HG02943 (cell line): ENCODE measurements at regions not wholly inside any gene's neighbourhood (a gene's known extent, or its start where the extent isn't known, plus 50 kb on each side); places are given as distances from the start of the nearest gene placed in this dataset.
"Not testable (repeated sequence)": the region's sequence is repeated elsewhere in the genome, so short reads cannot be mapped to it uniquely, and the experiment has no call there.

Experiments
- ATAC-seq: cut with Tn5 transposase; IDR thresholded peaks from one replicate; pipeline ENCODE4 v1.9.1; 2021; ENCODE audit warnings: mild to moderate bottlenecking, low read depth, moderate library complexity; ENCODE audit not compliant: unreplicated experiment

- ATAC-seq = no peak
Observed at GRCh38 chr4:101421386-101421785, 74.1 kb upstream of the PPP3CA start.

- ATAC-seq = no peak
Observed at GRCh38 chr4:101420661-101421060, 73.3 kb upstream of the PPP3CA start.

GRCh38 chr4:101419336-101420135 lies 72.2 kb upstream of the PPP3CA start:
- ATAC-seq = peak; percentile 75

- ATAC-seq = peak; percentile 7
Observed at GRCh38 chr4:101418466-101418865, 71.1 kb upstream of the PPP3CA start.

DNA sequence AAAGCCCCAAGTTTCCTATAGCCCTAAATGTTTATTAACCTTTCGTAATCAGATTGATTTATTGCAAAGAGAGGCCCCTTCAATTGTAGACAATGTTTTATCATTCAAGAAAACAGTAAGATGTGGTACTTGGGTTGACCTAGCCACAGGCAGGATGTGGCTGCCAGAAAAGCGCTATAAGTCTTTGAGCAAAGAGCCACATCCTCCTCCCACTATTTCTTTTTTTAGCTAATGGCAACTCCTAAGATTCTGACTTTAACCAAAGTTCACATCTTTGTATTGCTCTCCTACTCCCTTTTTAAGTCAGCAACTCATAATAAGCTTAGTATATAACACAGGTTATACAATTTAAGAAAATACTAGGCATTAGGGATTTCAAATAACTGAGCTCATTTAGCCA lies 70.7 kb upstream of the PPP3CA start:
- peak; percentile 63 for ATAC-seq

DNA sequence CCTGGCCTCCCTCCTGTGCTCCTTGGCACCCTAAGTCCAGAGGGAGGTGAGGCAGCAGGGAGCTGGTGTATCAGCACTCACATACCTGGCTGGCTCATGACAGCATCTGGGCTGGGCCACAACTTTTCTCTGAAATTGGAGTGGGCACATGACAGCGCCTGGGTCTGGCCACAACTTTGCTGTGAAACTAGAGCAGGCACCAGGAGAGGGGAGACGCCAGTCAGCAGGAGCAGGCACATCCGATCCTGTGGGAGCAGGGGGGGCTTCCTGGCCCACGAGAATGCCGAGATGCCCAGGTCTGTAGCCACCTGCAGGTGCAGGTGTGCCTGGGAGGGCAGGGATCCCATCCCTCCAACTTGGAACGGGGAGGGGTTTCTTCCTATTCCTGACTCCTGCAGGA lies 69.7 kb upstream of the PPP3CA start:
- no peak for ATAC-seq

DNA sequence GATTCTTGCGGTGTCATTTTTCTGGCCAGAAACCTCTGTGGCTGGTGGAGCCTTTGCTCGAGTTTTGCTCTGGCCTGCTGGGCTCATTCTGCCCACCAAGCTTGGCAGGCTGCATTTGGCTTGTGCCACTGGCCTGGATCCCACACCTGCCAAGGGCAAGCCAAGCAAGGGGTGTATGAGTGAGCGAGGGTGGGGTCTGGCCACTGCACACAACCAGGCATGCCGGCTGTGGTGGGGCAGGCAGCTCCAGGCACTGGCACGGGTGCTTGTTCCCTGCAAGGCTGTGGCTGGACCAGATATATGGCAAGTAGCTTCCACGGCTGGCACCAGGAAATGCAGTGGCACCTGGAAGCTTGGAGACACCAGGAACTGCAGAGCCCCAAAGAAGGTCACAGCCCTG lies 68.6 kb upstream of the PPP3CA start:
- ATAC-seq = no peak

GRCh38 chr4:101414496-101414895 lies 67.2 kb upstream of the PPP3CA start:
- ATAC-seq = no peak

GRCh38 chr4:101411926-101412325 lies 64.6 kb upstream of the PPP3CA start:
- no peak for ATAC-seq

GRCh38 chr4:101411281-101411910 lies 64.1 kb upstream of the PPP3CA start:
- ATAC-seq = not testable (repeated sequence)

DNA sequence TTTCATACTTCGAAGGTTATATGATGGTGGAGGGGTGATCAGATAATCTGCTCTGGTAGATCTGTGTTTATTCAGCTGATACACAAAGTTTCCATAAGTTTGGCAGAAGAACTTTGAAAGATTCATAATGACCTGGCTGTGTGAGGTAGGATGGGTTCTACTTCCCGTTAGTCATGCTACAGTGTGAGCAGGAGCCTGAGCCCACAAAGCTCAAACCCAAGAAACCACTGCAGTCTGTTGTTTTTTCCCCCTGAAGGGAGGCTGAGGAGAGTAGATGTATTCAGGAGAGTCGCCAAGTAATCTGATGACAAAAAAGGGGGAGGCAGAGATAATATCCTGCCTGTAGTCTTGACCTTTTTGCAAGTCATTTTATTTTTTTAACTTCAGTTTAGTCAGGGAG lies 52.8 kb upstream of the PPP3CA start:
- no peak for ATAC-seq

DNA sequence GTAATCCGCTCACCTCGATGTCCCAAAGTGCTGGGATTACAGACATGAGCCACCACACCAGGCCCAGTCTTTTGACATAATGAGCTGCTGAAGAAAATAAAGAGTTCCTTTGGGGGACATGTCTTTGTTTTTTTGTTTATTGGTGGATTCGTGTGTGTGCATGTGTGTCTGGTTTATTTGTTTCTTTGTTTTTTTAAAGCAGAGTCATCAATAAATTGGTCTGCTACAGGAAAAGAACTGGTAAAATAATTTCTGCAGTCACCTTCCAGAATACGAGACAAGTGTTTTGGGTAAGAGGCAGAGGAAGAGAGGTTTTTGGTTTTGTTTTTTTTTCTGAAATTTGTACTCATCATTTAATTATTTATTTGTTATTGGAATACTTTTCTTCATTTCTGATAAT lies 51.5 kb upstream of the PPP3CA start:
- no peak for ATAC-seq
